Kidney (tissue), 13 donors: ENCODE measurements at regions not wholly inside any gene's neighbourhood (a gene's known extent, or its start where the extent isn't known, plus 50 kb on each side); places are given as distances from the start of the nearest gene placed in this dataset.
A peak's percentile ranks its signal among the peaks of the same experiment; 100 is the strongest.

Experiments
- DNase-seq, 5 donors: peaks; one replicate each; pipeline ENCODE4 v3.0.0-alpha.2; 2013 to 2020
- FAIRE-seq: peaks from 2 replicates; lab custom pipeline; 2012; peaks lifted over from hg19 to GRCh38; lab: Jason Lieb, UNC
- H3K27ac ChIP-seq, 2 donors: one replicate each; pipeline ENCODE4 v1.7.0; 2013; ENCODE audit warnings: low read depth in 2 of 2, low read length in 2 of 2, inconsistent platforms in 1 of 2
- H3K27me3 ChIP-seq: one replicate; pipeline ENCODE4 v1.7.1; 2013; ENCODE audit warnings: low read length, inconsistent platforms; ENCODE audit not compliant: control insufficient read depth, insufficient read depth
- H3K36me3 ChIP-seq, 3 donors: one replicate each; pipeline versions ENCODE4 v1.7.0 to v1.7.1; 2013; ENCODE audit warnings: low read length in 3 of 3, control low read depth in 1 of 3, inconsistent platforms in 1 of 3; ENCODE audit not compliant: insufficient read depth in 3 of 3, control insufficient read depth in 2 of 3
- H3K4me1 ChIP-seq, 3 donors: one replicate each; pipeline versions ENCODE4 v1.7.0 to v1.7.1; 2013; ENCODE audit warnings: low read length in 3 of 3, inconsistent platforms in 1 of 3, low read depth in 1 of 3; ENCODE audit not compliant: control insufficient read depth in 2 of 3, insufficient read depth in 2 of 3
- H3K4me3 ChIP-seq, 3 donors: one replicate each; pipeline versions ENCODE4 v1.7.0 to v1.8.1; 2013; ENCODE audit warnings: low read length in 3 of 3, control low read depth in 1 of 3, inconsistent platforms in 1 of 3
- H3K9ac ChIP-seq, 3 donors: one replicate each; pipeline versions ENCODE4 v1.7.0 to v1.7.1; 2013; ENCODE audit warnings: low read length in 3 of 3, control low read depth in 1 of 3, inconsistent platforms in 1 of 3
- H3K9me3 ChIP-seq, 3 donors: one replicate each; pipeline versions ENCODE4 v1.7.0 to v1.7.1; 2013; ENCODE audit warnings: low read length in 3 of 3, control low read depth in 1 of 3, inconsistent platforms in 1 of 3; ENCODE audit not compliant: control insufficient read depth in 2 of 3, insufficient read depth in 1 of 3
- intact Hi-C: fragments of 100-400 bp; cut with DNase I; formaldehyde crosslinking; loops from one replicate; pipeline ENCODE4 v1.11.1; 2022
- TF ChIP-seq, protein P1 (sequence below): IDR thresholded peaks from 3 replicates; pipeline ENCODE4 v1.5.1; 2012; ENCODE audit warnings: mild to moderate bottlenecking, moderate library complexity, borderline replicate concordance; ENCODE audit not compliant: insufficient read depth; ENCODE audit errors: extremely low read depth
- donor health status: control.
- donor health status: control.
- donor health status: control.
- donor health status: control.
- donor health status: control.
- donor health status: DM: yes; HTN: yes; CAD: no.
- donor health status: Normal renal cell carcinoma (clear cell type).

DNA sequence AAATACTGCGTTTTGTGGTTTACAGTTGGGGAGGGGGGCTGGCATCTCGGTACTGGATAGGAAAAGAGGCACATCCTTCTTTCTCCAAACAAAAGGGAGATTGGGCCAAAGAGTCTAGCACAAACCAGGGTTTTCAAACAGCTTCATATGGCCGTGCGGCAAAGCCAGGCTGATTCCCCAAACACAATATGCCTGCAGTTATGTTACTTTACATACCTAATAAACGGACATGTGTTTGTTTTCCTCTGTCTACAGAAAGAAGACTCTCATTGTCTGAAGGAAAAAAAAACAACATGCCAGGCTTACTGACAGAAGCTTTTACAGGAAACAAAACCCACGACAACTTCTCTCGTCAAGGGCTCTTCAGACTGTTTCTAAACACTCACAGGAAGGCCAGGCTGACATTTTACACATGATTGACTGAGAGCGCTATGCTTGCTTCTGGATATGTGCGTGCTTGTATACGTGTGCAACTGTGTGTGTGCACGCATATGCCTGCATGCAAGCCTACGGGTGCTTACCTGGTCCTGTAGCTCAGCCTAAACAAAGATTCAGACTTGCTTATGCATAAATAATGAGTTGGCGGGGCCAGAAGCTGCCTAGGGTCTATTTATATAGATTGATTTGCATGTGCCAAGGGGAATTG is 461.0 kb upstream of the C16orf82 start:
- Histone ChIP-seq H3K36me3 (no peaks in the 10 kb centered on the region), H3K27me3 (no peaks in the 10 kb centered on the region), H3K4me3 (no peak overlapping the region), H3K4me1 (no peaks in the 10 kb centered on the region), H3K9ac (no peak overlapping the region), H3K27ac (no peak overlapping the region), H3K9me3 (no peaks in the 10 kb centered on the region)
- TF ChIP-seq, protein P1, sequence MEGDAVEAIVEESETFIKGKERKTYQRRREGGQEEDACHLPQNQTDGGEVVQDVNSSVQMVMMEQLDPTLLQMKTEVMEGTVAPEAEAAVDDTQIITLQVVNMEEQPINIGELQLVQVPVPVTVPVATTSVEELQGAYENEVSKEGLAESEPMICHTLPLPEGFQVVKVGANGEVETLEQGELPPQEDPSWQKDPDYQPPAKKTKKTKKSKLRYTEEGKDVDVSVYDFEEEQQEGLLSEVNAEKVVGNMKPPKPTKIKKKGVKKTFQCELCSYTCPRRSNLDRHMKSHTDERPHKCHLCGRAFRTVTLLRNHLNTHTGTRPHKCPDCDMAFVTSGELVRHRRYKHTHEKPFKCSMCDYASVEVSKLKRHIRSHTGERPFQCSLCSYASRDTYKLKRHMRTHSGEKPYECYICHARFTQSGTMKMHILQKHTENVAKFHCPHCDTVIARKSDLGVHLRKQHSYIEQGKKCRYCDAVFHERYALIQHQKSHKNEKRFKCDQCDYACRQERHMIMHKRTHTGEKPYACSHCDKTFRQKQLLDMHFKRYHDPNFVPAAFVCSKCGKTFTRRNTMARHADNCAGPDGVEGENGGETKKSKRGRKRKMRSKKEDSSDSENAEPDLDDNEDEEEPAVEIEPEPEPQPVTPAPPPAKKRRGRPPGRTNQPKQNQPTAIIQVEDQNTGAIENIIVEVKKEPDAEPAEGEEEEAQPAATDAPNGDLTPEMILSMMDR = no peak
- no peak for DNase-seq
- intact Hi-C loops = no loop called here
- FAIRE-seq = no peak

DNA sequence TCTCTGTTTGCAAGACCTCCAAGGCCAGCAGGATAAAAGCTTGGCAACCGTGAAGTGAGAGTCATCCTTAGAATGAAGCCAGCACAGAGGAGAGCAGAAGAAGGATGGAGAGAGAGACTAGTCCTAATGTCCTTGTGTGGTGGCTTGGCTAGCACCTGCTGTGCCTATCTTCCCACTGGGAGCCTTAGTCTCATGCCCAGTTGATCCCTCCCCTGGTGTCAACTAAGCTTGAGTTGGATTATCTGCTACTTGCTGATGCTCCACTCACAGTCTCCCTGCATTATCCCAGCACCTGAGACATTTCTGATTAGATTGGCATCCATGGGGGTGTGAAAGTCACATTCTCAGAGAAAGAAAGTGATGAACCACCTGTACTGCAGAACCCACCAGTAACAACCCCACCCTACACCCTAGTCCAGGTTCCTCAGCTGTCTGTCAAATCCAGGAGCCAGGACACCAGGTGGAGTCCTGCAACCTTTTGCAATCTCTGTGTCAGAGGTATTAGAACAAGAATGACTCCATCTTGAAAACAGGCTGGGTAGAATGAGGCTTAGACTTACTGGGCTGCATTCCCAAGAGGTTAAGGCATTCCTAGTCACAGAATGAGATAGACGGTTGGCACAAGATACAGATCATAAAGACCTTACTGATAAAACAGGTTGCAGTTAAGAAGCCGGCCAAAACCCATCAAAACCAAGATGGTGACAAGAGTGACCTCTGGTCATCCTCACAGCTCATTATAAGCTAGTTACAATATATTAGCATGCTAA is 460.2 kb upstream of the C16orf82 start:
- TF ChIP-seq, protein P1 = no peak
- Histone ChIP-seq H3K4me1 (no peaks in the 10 kb centered on the region), H3K9ac (no peak overlapping the region), H3K27me3 (no peaks in the 10 kb centered on the region), H3K4me3 (no peak overlapping the region), H3K27ac (no peak overlapping the region), H3K9me3 (no peaks in the 10 kb centered on the region), H3K36me3 (no peaks in the 10 kb centered on the region)
- no peak for FAIRE-seq
- no peak for DNase-seq
- intact Hi-C loops = no loop called here

DNA sequence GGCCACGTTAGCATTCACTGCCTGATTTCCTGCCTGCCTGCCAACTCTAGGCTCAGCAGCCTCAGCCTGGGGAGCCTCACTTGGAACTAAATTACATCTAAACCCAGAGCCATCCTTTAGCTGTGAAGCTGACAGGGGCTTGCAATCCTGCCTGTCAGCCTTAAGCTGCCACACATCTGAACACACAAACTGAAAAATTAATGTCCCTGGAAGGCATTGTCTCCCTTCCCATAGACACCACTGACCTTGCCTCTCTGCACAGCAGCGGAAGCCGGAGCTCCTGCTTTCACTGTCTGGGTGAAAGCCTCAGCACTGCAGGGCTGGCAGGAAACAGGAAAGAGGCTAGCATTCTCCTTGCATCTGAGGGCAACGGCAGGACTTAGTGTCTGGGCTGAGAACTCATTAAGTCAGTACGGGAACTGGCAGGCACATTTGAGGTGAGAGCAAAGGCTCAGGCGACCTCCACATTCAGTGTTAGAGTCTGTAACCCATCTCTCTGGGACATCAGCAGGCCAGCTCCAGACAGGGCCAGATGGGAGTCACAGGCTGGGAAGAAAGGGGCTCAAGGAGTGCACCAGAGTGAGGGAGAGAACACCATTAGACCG is 452.4 kb upstream of the C16orf82 start:
- Histone ChIP-seq H3K27ac (no peak overlapping the region), H3K9me3 (no peaks in the 10 kb centered on the region), H3K4me3 (no peak overlapping the region), H3K9ac (no peak overlapping the region), H3K4me1 (no peaks in the 10 kb centered on the region), H3K36me3 (no peaks in the 10 kb centered on the region), H3K27me3 (no peaks in the 10 kb centered on the region)
- TF ChIP-seq, protein P1 = no peak
- DNase-seq = peak in 3 of 5 donors; percentile 13 to 24 (median 15)
- intact Hi-C loops = no loop called here
- FAIRE-seq = no peak
